Endothelial cell (in vitro differentiated cells): ENCODE measurements at regions not wholly inside any gene's neighbourhood (a gene's known extent, or its start where the extent isn't known, plus 50 kb on each side); places are given as distances from the start of the nearest gene placed in this dataset.

Experiments used
- DNase-seq: peaks from one replicate; pipeline ENCODE4 v3.0.0; 2021; ENCODE audit warnings: low spot score
- H3K27ac Mint-ChIP-seq: one replicate; pipeline ENCODE4 v1.8.0; 2021; ENCODE audit warnings: mixed read lengths, inconsistent platforms; ENCODE audit not compliant: unreplicated experiment
- H3K27me3 Mint-ChIP-seq: one replicate; pipeline ENCODE4 v1.8.0; 2021; ENCODE audit warnings: mild to moderate bottlenecking, moderate library complexity, mixed read lengths, inconsistent platforms; ENCODE audit not compliant: unreplicated experiment
- H3K36me3 Mint-ChIP-seq: one replicate; pipeline ENCODE4 v1.8.0; 2021; ENCODE audit warnings: mild to moderate bottlenecking, low read depth, mixed read lengths, inconsistent platforms; ENCODE audit not compliant: unreplicated experiment
- H3K4me1 Mint-ChIP-seq: one replicate; pipeline ENCODE4 v1.8.0; 2021; ENCODE audit warnings: mild to moderate bottlenecking, mixed read lengths, inconsistent platforms; ENCODE audit not compliant: unreplicated experiment
- H3K4me3 Mint-ChIP-seq: one replicate; pipeline ENCODE4 v1.8.0; 2021; ENCODE audit warnings: mild to moderate bottlenecking, mixed read lengths, inconsistent platforms; ENCODE audit not compliant: unreplicated experiment
- H3K9me3 Mint-ChIP-seq: one replicate; pipeline ENCODE4 v1.8.0; 2021; ENCODE audit warnings: mixed read lengths, inconsistent platforms; ENCODE audit not compliant: unreplicated experiment
- CTCF ChIP-seq: fragments of 200-600 bp; sonication (generic); IDR thresholded peaks from one replicate; pipeline ENCODE4 v1.5.0; 2021; ENCODE audit warnings: antibody characterized with exemption; ENCODE audit not compliant: unreplicated experiment

GRCh38 chr6:3581469-3581868 is 124.6 kb upstream of the SLC22A23 start:
- Mint-ChIP-seq H3K27ac (no peak overlapping the region), H3K9me3 (no peaks in the 10 kb centered on the region), H3K4me3 (no peak overlapping the region), H3K27me3 (no peaks in the 10 kb centered on the region), H3K36me3 (no peaks in the 10 kb centered on the region), H3K4me1 (peaks cover 3% of the 10 kb centered on the region)
- TF ChIP-seq CTCF: no peak
- DNase-seq: no peak

GRCh38 chr6:3579652-3580175 is 122.9 kb upstream of the SLC22A23 start:
- Mint-ChIP-seq H3K4me1 (peaks cover 3% of the 10 kb centered on the region), H3K27me3 (no peaks in the 10 kb centered on the region), H3K36me3 (no peaks in the 10 kb centered on the region), H3K4me3 (no peak overlapping the region), H3K27ac (no peak overlapping the region), H3K9me3 (no peaks in the 10 kb centered on the region)
- TF ChIP-seq CTCF: no peak
- DNase-seq: no peak

GRCh38 chr6:3578981-3579380 is 122.1 kb upstream of the SLC22A23 start:
- H3K27ac Mint-ChIP-seq: no peak overlapping the region

GRCh38 chr6:3577517-3577916 is 120.7 kb upstream of the SLC22A23 start:
- Mint-ChIP-seq H3K9me3 (no peaks in the 10 kb centered on the region), H3K27ac (no peak overlapping the region), H3K4me3 (no peak overlapping the region), H3K27me3 (peaks cover 2% of the 10 kb centered on the region), H3K36me3 (no peaks in the 10 kb centered on the region), H3K4me1 (no peaks in the 10 kb centered on the region)
- no peak for TF ChIP-seq CTCF
- no peak for DNase-seq

More at GRCh38 chr6:3578981-3579380, 122.1 kb upstream of the SLC22A23 start:
- Mint-ChIP-seq H3K4me1 (peaks cover 3% of the 10 kb centered on the region), H3K4me3 (no peak overlapping the region), H3K27me3 (no peaks in the 10 kb centered on the region), H3K36me3 (no peaks in the 10 kb centered on the region), H3K9me3 (no peaks in the 10 kb centered on the region)
- no peak for TF ChIP-seq CTCF
- DNase-seq: no peak

GRCh38 chr6:3575701-3576100 is 118.9 kb upstream of the SLC22A23 start:
- H3K36me3 Mint-ChIP-seq: no peaks in the 10 kb centered on the region
- peaks cover 3% of the 10 kb centered on the region for H3K27me3 Mint-ChIP-seq
- no peaks in the 10 kb centered on the region for H3K9me3 Mint-ChIP-seq
- H3K4me3 Mint-ChIP-seq: no peak overlapping the region
- no peak for TF ChIP-seq CTCF
- no peak overlapping the region for H3K27ac Mint-ChIP-seq
- no peaks in the 10 kb centered on the region for H3K4me1 Mint-ChIP-seq
- no peak for DNase-seq
